A549 (cell line): ENCODE measurements at regions not wholly inside any gene's neighbourhood (a gene's known extent, or its start where the extent isn't known, plus 50 kb on each side); places are given as distances from the start of the nearest gene placed in this dataset.

Experiments
- ATAC-seq, 2 experiments: fragments of 200-7000 bp in 1 of 2; fragments of >200 bp in 1 of 2; cut with Nextera tagmentation in 1 of 2; cut with Tn5 transposase in 1 of 2; 3 replicates each; pipeline versions ENCODE4 v1.8.0 to v1.9.1; 2018 to 2020; ENCODE audit warnings: mild to moderate bottlenecking in 1 of 2, moderate library complexity in 1 of 2
- CTCF ChIA-PET: fragments of 300-600 bp; sonication (Branson Sonifier 250); formaldehyde crosslinking; extraction: SDS; loops from one replicate; lab custom pipeline; 2021; ENCODE audit warnings: antibody characterized with exemption, inconsistent platforms; lab: Yijun Ruan, JAX
- POLR2A ChIA-PET: fragments of 350-600 bp; formaldehyde crosslinking; extraction: SDS; loops from one replicate; lab custom pipeline; 2021; ENCODE audit warnings: antibody characterized with exemption, inconsistent platforms; lab: Yijun Ruan, JAX
- DNase-seq, 2 experiments: peaks; one replicate each; pipeline versions ENCODE4 v3.0.0 to v3.0.0-alpha.2; 2011 to 2016; ENCODE audit warnings: low read depth in 1 of 2, low spot score in 1 of 2
- FAIRE-seq: peaks from 2 replicates; lab custom pipeline; 2011; peaks lifted over from hg19 to GRCh38; lab: Jason Lieb, UNC
- H3K27ac ChIP-seq, 2 experiments: fragments of >200 bp; sonication (Bioruptor Twin); formaldehyde crosslinking; 3 replicates each; pipeline ENCODE4 v1.5.1; 2016 to 2017
- H3K4me1 ChIP-seq: fragments of >200 bp; sonication (Bioruptor Twin); formaldehyde crosslinking; 3 replicates; pipeline ENCODE4 v1.6.1; 2016
- H3K4me2 ChIP-seq: fragments of >200 bp; sonication (Bioruptor Twin); formaldehyde crosslinking; 3 replicates; pipeline ENCODE4 v1.6.1; 2016
- H3K4me3 ChIP-seq: fragments of >200 bp; sonication (Bioruptor Twin); formaldehyde crosslinking; 3 replicates; pipeline ENCODE4 v1.5.1; 2016
- H3K9me3 ChIP-seq: fragments of >200 bp; sonication (Bioruptor Twin); formaldehyde crosslinking; 3 replicates; pipeline ENCODE4 v1.6.1; 2016
- CBX2 ChIP-seq: fragments of 200-600 bp; sonication (generic); IDR thresholded peaks from 2 replicates; pipeline ENCODE4 v1.6.1; 2016; ENCODE audit warnings: low read depth, mild to moderate bottlenecking, borderline replicate concordance
- CBX8 ChIP-seq: fragments of 200-600 bp; sonication (generic); IDR thresholded peaks from 2 replicates; pipeline ENCODE4 v1.6.1; 2016
- CTCF ChIP-seq: fragments of >200 bp; sonication (Bioruptor Twin); formaldehyde crosslinking; IDR thresholded peaks from 3 replicates; pipeline ENCODE4 v1.5.1; 2016
- E2F6 ChIP-seq: IDR thresholded peaks from 2 replicates; pipeline ENCODE4 v1.6.1; 2012; ENCODE audit warnings: low read depth, borderline replicate concordance
- EHF ChIP-seq: fragments of 250-450 bp; sonication (Bioruptor Pico); IDR thresholded peaks from 2 replicates; pipeline ENCODE4 v1.5.0; 2020; ENCODE audit warnings: mild to moderate bottlenecking
- ELK1 ChIP-seq: fragments of 150-350 bp; IDR thresholded peaks from 2 replicates; pipeline ENCODE4 v1.6.1; 2014; ENCODE audit warnings: low read depth, mild to moderate bottlenecking, low read length
- ESRRA ChIP-seq: fragments of 150-350 bp; IDR thresholded peaks from 2 replicates; pipeline ENCODE4 v1.6.1; 2014; ENCODE audit warnings: mild to moderate bottlenecking, low read length, borderline replicate concordance
- FOSB ChIP-seq: fragments of 250-450 bp; sonication (Bioruptor Pico); IDR thresholded peaks from 2 replicates; pipeline ENCODE4 v1.5.0; 2020; ENCODE audit warnings: mild to moderate bottlenecking, moderate library complexity
- FOSL2 ChIP-seq, 2 experiments: fragments of 450-650 bp in 1 of 2; fragments of >200 bp in 1 of 2; sonication (Bioruptor Twin) in 1 of 2; formaldehyde crosslinking; IDR thresholded peaks; 2 replicates each; pipeline versions ENCODE4 v1.5.0 to v1.6.1; 2016 to 2020; ENCODE audit warnings: mild to moderate bottlenecking in 1 of 2, moderate library complexity in 1 of 2
- HDAC2 ChIP-seq: fragments of 200-600 bp; sonication (generic); IDR thresholded peaks from 2 replicates; pipeline ENCODE4 v1.6.1; 2016
- HEYL ChIP-seq: fragments of 250-450 bp; sonication (Bioruptor Pico); IDR thresholded peaks from 2 replicates; pipeline ENCODE4 v1.8.0; 2021; ENCODE audit warnings: mild to moderate bottlenecking, moderate library complexity
- HOXB13 ChIP-seq: fragments of 250-450 bp; sonication (Bioruptor Pico); IDR thresholded peaks from 2 replicates; pipeline ENCODE4 v1.5.0; 2020; ENCODE audit warnings: low read depth, mild to moderate bottlenecking, moderate library complexity
- HOXB5 ChIP-seq: fragments of 250-450 bp; sonication (Bioruptor Pico); IDR thresholded peaks from 2 replicates; pipeline ENCODE4 v1.5.0; 2020; ENCODE audit warnings: mild to moderate bottlenecking, moderate library complexity
- JUNB ChIP-seq: fragments of >200 bp; sonication (Bioruptor Twin); formaldehyde crosslinking; IDR thresholded peaks from 2 replicates; pipeline ENCODE4 v1.6.1; 2016
- KDM1A ChIP-seq: fragments of 200-600 bp; sonication (generic); IDR thresholded peaks from 2 replicates; pipeline ENCODE4 v1.6.1; 2016; ENCODE audit warnings: low read depth, mild to moderate bottlenecking
- KDM5A ChIP-seq: fragments of 200-600 bp; sonication (generic); IDR thresholded peaks from 2 replicates; pipeline ENCODE4 v1.6.1; 2016; ENCODE audit warnings: antibody characterized with exemption, mild to moderate bottlenecking
- MYC ChIP-seq: IDR thresholded peaks from 2 replicates; pipeline ENCODE4 v1.6.1; 2012; ENCODE audit warnings: mild to moderate bottlenecking, inconsistent platforms, low read length, improper control_type of control experiment, borderline replicate concordance
- PBX3 ChIP-seq: IDR thresholded peaks from 2 replicates; pipeline ENCODE4 v1.6.1; 2012
- POLR2A ChIP-seq: IDR thresholded peaks from 2 replicates; pipeline ENCODE4 v1.6.1; 2012; ENCODE audit warnings: mild to moderate bottlenecking, low read length
- POLR2AphosphoS2 ChIP-seq: conservative IDR thresholded peaks from 2 replicates; pipeline ENCODE4 v1.6.1; 2012; ENCODE audit warnings: low read length, improper control_type of control experiment, inconsistent platforms
- RAD21 ChIP-seq, 2 experiments: fragments of >200 bp in 1 of 2; sonication (Bioruptor Twin) in 1 of 2; formaldehyde crosslinking in 1 of 2; IDR thresholded peaks in 1 of 2; conservative IDR thresholded peaks in 1 of 2; 2 replicates in 1 of 2; 3 replicates in 1 of 2; pipeline ENCODE4 v1.6.1; 2012 to 2018; ENCODE audit warnings: inconsistent platforms in 1 of 2
- RARB ChIP-seq: fragments of 250-450 bp; sonication (Bioruptor Pico); IDR thresholded peaks from 2 replicates; pipeline ENCODE4 v1.8.0; 2021; ENCODE audit warnings: mild to moderate bottlenecking, moderate library complexity
- RCOR1 ChIP-seq: fragments of 150-350 bp; IDR thresholded peaks from 2 replicates; pipeline ENCODE4 v1.6.1; 2014; ENCODE audit warnings: antibody characterized with exemption, low read length, low read depth
- REST ChIP-seq: fragments of 200-600 bp; sonication (generic); IDR thresholded peaks from 2 replicates; pipeline ENCODE4 v1.6.1; 2016; ENCODE audit warnings: antibody characterized with exemption, mild to moderate bottlenecking, moderate library complexity
- RFX5 ChIP-seq: fragments of 450-650 bp; IDR thresholded peaks from 2 replicates; pipeline ENCODE4 v1.7.1; 2014; ENCODE audit warnings: antibody characterized with exemption, mild to moderate bottlenecking, moderate library complexity
- RNF2 ChIP-seq: fragments of 200-600 bp; sonication (generic); IDR thresholded peaks from 2 replicates; pipeline ENCODE4 v1.6.1; 2016; ENCODE audit warnings: low read depth, mild to moderate bottlenecking, antibody characterized with exemption, moderate library complexity, borderline replicate concordance
- USF2 ChIP-seq: fragments of 450-650 bp; IDR thresholded peaks from 2 replicates; pipeline ENCODE4 v1.6.1; 2014; ENCODE audit warnings: antibody characterized with exemption
- ZC3H11A ChIP-seq: fragments of 450-650 bp; IDR thresholded peaks from 2 replicates; pipeline ENCODE4 v1.6.1; 2014; ENCODE audit warnings: antibody characterized with exemption, mild to moderate bottlenecking
- WGBS: methylation state at CpG from one replicate; pipeline ENCODE4 v1.1.6; 2017; ENCODE audit errors: missing lambda C conversion rate; 5-methylcytosine and 5-hydroxymethylcytosine counted together

GRCh38 chr2:65867446-65867845 is 435.0 kb upstream of the SPRED2 start:
- no peak for FAIRE-seq
- ChIA-PET CTCF (interaction anchor here (0.6 kb wide), 1 partner anchor 146 kb away, joined by 3 read pairs; no protein-coding TSS in a partner anchor), POLR2A (no interaction called here)
- no peak for TF ChIP-seq HEYL
- TF ChIP-seq RFX5: no peak
- TF ChIP-seq PBX3: no peak
- no peak for TF ChIP-seq JUNB
- no peak for TF ChIP-seq CBX2
- no peak for TF ChIP-seq ZC3H11A
- no peak for TF ChIP-seq ELK1
- TF ChIP-seq RARB (CRISPR knock-in tag): no peak
- no peak for TF ChIP-seq EHF
- no peak for TF ChIP-seq KDM1A
- no peak for TF ChIP-seq HOXB5 (CRISPR knock-in tag)
- TF ChIP-seq ESRRA: no peak
- no peak for TF ChIP-seq CBX8
- TF ChIP-seq HOXB13 (CRISPR knock-in tag): no peak
- TF ChIP-seq POLR2A: no peak
- no peak for TF ChIP-seq E2F6
- H3K4me1 ChIP-seq: no peaks in the 10 kb centered on the region
- no peak for DNase-seq
- H3K27ac ChIP-seq: no peak overlapping the region
- H3K4me2 ChIP-seq: no peak overlapping the region
- H3K4me3 ChIP-seq: no peak overlapping the region
- ATAC-seq: no peak
- H3K9me3 ChIP-seq: no peaks in the 10 kb centered on the region
- WGBS: under 1% methylated on average over 4 of the region's 4 CpGs

GRCh38 chr2:65866148-65866547 is 433.7 kb upstream of the SPRED2 start:
- ChIA-PET CTCF (no interaction called here), POLR2A (no interaction called here)
- Histone ChIP-seq H3K9me3 (no peaks in the 10 kb centered on the region), H3K27ac (no peak overlapping the region), H3K4me1 (no peaks in the 10 kb centered on the region), H3K4me3 (no peak overlapping the region), H3K4me2 (no peak overlapping the region)
- no peak for ATAC-seq
- no peak for FAIRE-seq
- WGBS: 6% methylated on average over 3 of the region's 3 CpGs
- DNase-seq: no peak
- TF ChIP-seq RARB (CRISPR knock-in tag) (no peak), HOXB5 (CRISPR knock-in tag) (no peak), E2F6 (no peak), USF2 (no peak), REST (no peak), FOSL2 (IDR thresholded peaks at IDR 0.05) (no peak), FOSL2 (CRISPR knock-in tag; IDR thresholded peaks at IDR 0.05) (no peak), FOSB (CRISPR knock-in tag) (no peak), KDM5A (no peak), MYC (no peak), RCOR1 (no peak), RAD21 (conservative IDR thresholded peaks at IDR 0.05 in 1 of 2, IDR thresholded peaks at IDR 0.05 in 1 of 2) (no peak), RNF2 (no peak), CTCF (no peak), POLR2AphosphoS2 (no peak), HDAC2 (no peak)
